ENCODE measurements at regions not wholly inside any gene's neighbourhood (a gene's known extent, or its start where the extent isn't known, plus 50 kb on each side); places are given as distances from the start of the nearest gene placed in this dataset.

DNA sequence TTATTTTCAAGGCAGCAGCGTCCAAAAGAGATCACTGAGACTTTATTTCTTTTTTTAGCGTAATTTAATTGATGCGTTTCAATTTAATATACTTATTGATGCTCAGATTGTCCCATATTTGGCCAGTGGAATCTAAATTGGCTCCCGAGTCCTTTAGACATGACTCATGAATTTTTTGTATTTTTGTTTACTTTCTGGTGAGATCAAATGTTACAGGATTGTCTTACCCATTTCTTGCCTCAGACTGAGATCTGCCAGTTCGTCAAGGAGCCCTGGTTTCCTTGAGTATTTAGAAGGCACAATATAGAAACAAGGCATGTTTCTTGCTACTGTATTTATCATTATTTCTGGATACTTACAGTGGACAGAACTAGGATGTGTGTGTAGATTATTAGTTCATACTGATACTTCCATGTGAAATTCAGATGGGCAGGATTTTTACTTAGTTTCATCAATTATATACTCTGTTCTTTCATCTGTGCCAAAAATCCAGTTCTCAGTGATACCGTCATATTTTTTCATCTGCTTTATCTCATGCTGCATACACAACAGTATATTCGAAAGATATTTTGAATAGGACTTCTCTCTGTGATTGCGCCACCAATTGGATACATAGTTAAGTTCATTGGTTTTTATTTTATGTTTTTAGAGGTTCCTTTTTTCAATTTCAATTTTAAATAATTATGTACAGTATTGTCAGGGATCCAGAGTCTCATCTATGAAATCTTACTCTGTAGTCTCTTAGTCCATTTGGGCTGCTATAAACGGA lies 436.9 kb upstream of the C2CD4B start:
- H3K27ac ChIP-seq (ENCODE audit: insufficient read depth, low read length): no peak overlapping the region
- peak in 1 of 2 donors; percentile 50 for DNase-seq (ENCODE audit: low read depth in 2 of 2)
- H3K4me1 ChIP-seq (ENCODE audit: control insufficient read depth, extremely low read depth, insufficient read depth, low read length): peaks cover 15% of the 10 kb centered on the region
- no peaks in the 10 kb centered on the region for H3K79me2 ChIP-seq (ENCODE audit: control insufficient read depth, insufficient read depth, low read length)
- no peak overlapping the region for H3K4me2 ChIP-seq (ENCODE audit: extremely low read depth, insufficient read depth, low read length)
- H3K9me3 ChIP-seq (ENCODE audit: control insufficient read depth, insufficient read depth, low read depth, low read length): no peaks in the 10 kb centered on the region
- H3K36me3 ChIP-seq (ENCODE audit: control insufficient read depth, insufficient read depth, low read length): no peaks in the 10 kb centered on the region
- H4K20me1 ChIP-seq (ENCODE audit: control insufficient read depth, extremely low read depth, insufficient read depth, low read length): no peaks in the 10 kb centered on the region
- TF ChIP-seq EZH2 (IDR thresholded peaks at IDR 0.05; ENCODE audit: low read length, missing control alignments): no peak
- no peak overlapping the region for H3K4me3 ChIP-seq (replicated peaks in 1 of 4; ENCODE audit: control extremely low read depth in 1 of 4, insufficient read depth in 1 of 4, low read depth in 3 of 4, low read length in 4 of 4)
- H3K27me3 ChIP-seq (ENCODE audit: control insufficient read depth, insufficient read depth, low read length): no peaks in the 10 kb centered on the region
- H3K9ac ChIP-seq (ENCODE audit: insufficient read depth, low read length): no peak overlapping the region
- no peak overlapping the region for H2AFZ ChIP-seq (ENCODE audit: low read length)

DNA sequence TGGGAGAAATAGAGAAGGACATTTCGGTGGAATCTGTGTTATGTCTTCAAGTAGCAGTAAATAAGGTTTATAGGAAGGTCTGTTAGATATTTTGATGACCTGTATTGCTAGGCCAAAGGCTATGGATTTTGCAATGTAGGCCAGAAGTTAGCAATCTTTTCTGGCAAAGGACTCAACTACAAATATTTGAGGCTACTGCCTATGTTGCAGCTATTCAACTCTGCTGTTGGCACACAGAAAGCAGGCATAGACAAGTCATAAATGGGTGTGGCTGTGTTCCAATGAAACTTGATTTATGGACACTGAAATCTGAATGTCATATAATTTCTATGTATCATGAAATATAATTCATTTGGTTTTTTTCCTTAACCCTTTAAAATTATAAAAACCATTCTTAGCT lies 438.7 kb upstream of the C2CD4B start:
- Histone ChIP-seq H3K36me3 (ENCODE audit: control insufficient read depth, insufficient read depth, low read length) (no peaks in the 10 kb centered on the region), H3K9ac (ENCODE audit: insufficient read depth, low read length) (no peak overlapping the region), H3K4me2 (ENCODE audit: extremely low read depth, insufficient read depth, low read length) (no peak overlapping the region), H3K79me2 (ENCODE audit: control insufficient read depth, insufficient read depth, low read length) (no peaks in the 10 kb centered on the region), H3K27ac (ENCODE audit: insufficient read depth, low read length) (no peak overlapping the region), H4K20me1 (ENCODE audit: control insufficient read depth, extremely low read depth, insufficient read depth, low read length) (no peaks in the 10 kb centered on the region), H2AFZ (ENCODE audit: low read length) (no peak overlapping the region), H3K4me1 (ENCODE audit: control insufficient read depth, extremely low read depth, insufficient read depth, low read length) (peaks cover 21% of the 10 kb centered on the region), H3K27me3 (ENCODE audit: control insufficient read depth, insufficient read depth, low read length) (no peaks in the 10 kb centered on the region), H3K4me3 (replicated peaks in 1 of 4; ENCODE audit: control extremely low read depth in 1 of 4, insufficient read depth in 1 of 4, low read depth in 3 of 4, low read length in 4 of 4) (no peak overlapping the region), H3K9me3 (ENCODE audit: control insufficient read depth, insufficient read depth, low read depth, low read length) (no peaks in the 10 kb centered on the region)
- DNase-seq (ENCODE audit: low read depth in 2 of 2): peak; percentile 55 to 86
- no peak for TF ChIP-seq EZH2 (IDR thresholded peaks at IDR 0.05; ENCODE audit: low read length, missing control alignments)
- TF ChIP-seq, protein P1, sequence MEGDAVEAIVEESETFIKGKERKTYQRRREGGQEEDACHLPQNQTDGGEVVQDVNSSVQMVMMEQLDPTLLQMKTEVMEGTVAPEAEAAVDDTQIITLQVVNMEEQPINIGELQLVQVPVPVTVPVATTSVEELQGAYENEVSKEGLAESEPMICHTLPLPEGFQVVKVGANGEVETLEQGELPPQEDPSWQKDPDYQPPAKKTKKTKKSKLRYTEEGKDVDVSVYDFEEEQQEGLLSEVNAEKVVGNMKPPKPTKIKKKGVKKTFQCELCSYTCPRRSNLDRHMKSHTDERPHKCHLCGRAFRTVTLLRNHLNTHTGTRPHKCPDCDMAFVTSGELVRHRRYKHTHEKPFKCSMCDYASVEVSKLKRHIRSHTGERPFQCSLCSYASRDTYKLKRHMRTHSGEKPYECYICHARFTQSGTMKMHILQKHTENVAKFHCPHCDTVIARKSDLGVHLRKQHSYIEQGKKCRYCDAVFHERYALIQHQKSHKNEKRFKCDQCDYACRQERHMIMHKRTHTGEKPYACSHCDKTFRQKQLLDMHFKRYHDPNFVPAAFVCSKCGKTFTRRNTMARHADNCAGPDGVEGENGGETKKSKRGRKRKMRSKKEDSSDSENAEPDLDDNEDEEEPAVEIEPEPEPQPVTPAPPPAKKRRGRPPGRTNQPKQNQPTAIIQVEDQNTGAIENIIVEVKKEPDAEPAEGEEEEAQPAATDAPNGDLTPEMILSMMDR (conservative IDR thresholded peaks at IDR 0.05 in 1 of 2, IDR thresholded peaks at IDR 0.05 in 1 of 2; ENCODE audit: low read depth in 1 of 2, low read length in 2 of 2): no peak

DNA sequence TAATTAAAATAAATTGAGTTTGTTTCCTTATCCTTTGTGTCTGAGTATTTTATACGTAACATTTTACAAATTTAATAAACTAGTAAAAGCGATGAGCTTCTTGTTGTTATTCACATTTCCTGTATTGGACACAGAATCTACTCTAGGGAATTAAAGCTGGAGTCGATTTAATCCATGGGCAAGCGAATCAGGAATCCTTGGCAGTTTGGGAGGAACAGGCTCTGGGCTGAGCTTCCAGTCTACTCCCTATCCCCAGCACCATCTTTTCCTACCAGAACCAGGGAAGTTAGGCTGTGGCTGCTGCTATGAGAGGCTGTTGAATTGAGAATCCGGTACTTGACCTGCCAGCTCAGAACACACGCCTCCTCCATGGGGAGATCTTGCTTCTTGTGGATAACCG lies 437.3 kb upstream of the TPM1 start:
- no peak overlapping the region for H2AFZ ChIP-seq (ENCODE audit: low read length)
- no peak overlapping the region for H3K9ac ChIP-seq (ENCODE audit: insufficient read depth, low read length)
- H4K20me1 ChIP-seq (ENCODE audit: control insufficient read depth, extremely low read depth, insufficient read depth, low read length): no peaks in the 10 kb centered on the region
- no peak for DNase-seq (ENCODE audit: low read depth in 2 of 2)
- no peak overlapping the region for H3K27ac ChIP-seq (ENCODE audit: insufficient read depth, low read length)
- no peaks in the 10 kb centered on the region for H3K79me2 ChIP-seq (ENCODE audit: control insufficient read depth, insufficient read depth, low read length)
- H3K9me3 ChIP-seq (ENCODE audit: control insufficient read depth, insufficient read depth, low read depth, low read length): no peaks in the 10 kb centered on the region
- no peaks in the 10 kb centered on the region for H3K27me3 ChIP-seq (ENCODE audit: control insufficient read depth, insufficient read depth, low read length)
- H3K36me3 ChIP-seq (ENCODE audit: control insufficient read depth, insufficient read depth, low read length): no peaks in the 10 kb centered on the region
- TF ChIP-seq, protein P1 (conservative IDR thresholded peaks at IDR 0.05 in 1 of 2, IDR thresholded peaks at IDR 0.05 in 1 of 2; ENCODE audit: low read depth in 1 of 2, low read length in 2 of 2): no peak
- no peak overlapping the region for H3K4me3 ChIP-seq (replicated peaks in 1 of 4; ENCODE audit: control extremely low read depth in 1 of 4, insufficient read depth in 1 of 4, low read depth in 3 of 4, low read length in 4 of 4)
- H3K4me2 ChIP-seq (ENCODE audit: extremely low read depth, insufficient read depth, low read length): no peak overlapping the region
- H3K4me1 ChIP-seq (ENCODE audit: control insufficient read depth, extremely low read depth, insufficient read depth, low read length): peaks cover 19% of the 10 kb centered on the region

All from fibroblast of lung (primary cell).